Lower leg skin (tissue), 4 donors: ENCODE measurements at regions not wholly inside any gene's neighbourhood (a gene's known extent, or its start where the extent isn't known, plus 50 kb on each side); places are given as distances from the start of the nearest gene placed in this dataset.

Experiments
- DNase-seq, 2 donors: peaks; one replicate each; pipeline ENCODE4 v3.0.0-alpha.2; 2019; ENCODE audit warnings: low spot score in 2 of 2
- H3K4me3 ChIP-seq: fragments of 200-600 bp; sonication (generic); 2 replicates; pipeline ENCODE4 v1.5.1; 2017; ENCODE audit warnings: mild to moderate bottlenecking, low read depth; ENCODE audit not compliant: poor library complexity, severe bottlenecking
- CTCF ChIP-seq, 3 donors: fragments of 450-650 bp; IDR thresholded peaks; one replicate each; pipeline ENCODE4 v1.5.1; 2016; ENCODE audit warnings: antibody characterized with exemption in 3 of 3, mild to moderate bottlenecking in 3 of 3, moderate library complexity in 2 of 3
- POLR2A ChIP-seq, 2 donors: fragments of 450-650 bp; IDR thresholded peaks; one replicate each; pipeline ENCODE4 v1.6.1; 2016 to 2017; ENCODE audit warnings: antibody characterized with exemption in 2 of 2, mild to moderate bottlenecking in 1 of 2, moderate library complexity in 1 of 2
- WGBS, 2 donors: methylation state at CpG; one replicate each; pipeline ENCODE4 v1.1.5; 2018; 5-methylcytosine and 5-hydroxymethylcytosine counted together
- intact Hi-C: fragments of 100-400 bp; cut with DNase I; formaldehyde crosslinking; loops from one replicate; pipeline ENCODE4 v1.15.0; 2023; ENCODE audit warnings: low total_unique reads

GRCh38 chr3:73120710-73121109 is 59.3 kb downstream of the EBLN2 start:
- TF ChIP-seq POLR2A (IDR thresholded peaks at IDR 0.05) (no peak), CTCF (IDR thresholded peaks at IDR 0.05) (no peak)
- intact Hi-C loops = no loop called here
- no peak overlapping the region for H3K4me3 ChIP-seq
- no peak for DNase-seq
- 90 to 94% methylated on average over 1 of the region's 1 CpG for WGBS, 2 donors

- DNase-seq = no peak
- TF ChIP-seq POLR2A (IDR thresholded peaks at IDR 0.05) (no peak), CTCF (IDR thresholded peaks at IDR 0.05) (no peak)
- WGBS, 2 donors = 74 to 84% methylated on average over 2 of the region's 2 CpGs
- intact Hi-C loops = loop anchor here (1.0 kb wide), 1 partner anchor 10 kb away; no protein-coding TSS in a partner anchor
- H3K4me3 ChIP-seq = no peak overlapping the region
Observed at GRCh38 chr3:73121669-73122331, 60.3 kb downstream of the EBLN2 start.

- intact Hi-C loops = no loop called here
- H3K4me3 ChIP-seq = no peak overlapping the region
- 67 to 75% methylated on average over 1 of the region's 1 CpG for WGBS, 2 donors
- DNase-seq = no peak
- no peak for TF ChIP-seq POLR2A (IDR thresholded peaks at IDR 0.05)
- TF ChIP-seq CTCF (IDR thresholded peaks at IDR 0.05) = no peak
Observed at GRCh38 chr3:73134034-73134433, 72.6 kb downstream of the EBLN2 start.

DNA sequence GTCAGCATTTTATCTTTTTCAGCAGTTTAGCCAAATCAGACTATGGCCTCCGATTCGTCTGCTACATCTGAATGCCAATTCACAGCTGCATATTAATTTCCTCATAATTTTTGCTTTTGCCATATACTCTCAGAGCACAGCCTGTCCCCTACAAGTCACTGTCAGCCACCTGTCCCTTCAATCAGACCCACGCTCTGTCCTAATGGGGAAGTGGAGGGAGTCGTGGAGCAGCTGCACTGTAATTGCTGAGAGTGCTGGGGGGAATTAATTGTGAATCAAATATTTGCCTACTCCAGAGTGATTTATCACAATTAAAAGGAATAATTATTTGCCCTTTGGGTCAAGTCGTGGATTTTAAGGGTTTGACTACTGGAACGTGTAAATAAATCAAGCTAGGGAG is 75.5 kb downstream of the EBLN2 start:
- TF ChIP-seq CTCF (IDR thresholded peaks at IDR 0.05) = no peak
- no peak for TF ChIP-seq POLR2A (IDR thresholded peaks at IDR 0.05)
- no peak overlapping the region for H3K4me3 ChIP-seq
- intact Hi-C loops = no loop called here
- no peak for DNase-seq
- WGBS, 2 donors = 85 to 86% methylated on average over 6 of the region's 6 CpGs

DNA sequence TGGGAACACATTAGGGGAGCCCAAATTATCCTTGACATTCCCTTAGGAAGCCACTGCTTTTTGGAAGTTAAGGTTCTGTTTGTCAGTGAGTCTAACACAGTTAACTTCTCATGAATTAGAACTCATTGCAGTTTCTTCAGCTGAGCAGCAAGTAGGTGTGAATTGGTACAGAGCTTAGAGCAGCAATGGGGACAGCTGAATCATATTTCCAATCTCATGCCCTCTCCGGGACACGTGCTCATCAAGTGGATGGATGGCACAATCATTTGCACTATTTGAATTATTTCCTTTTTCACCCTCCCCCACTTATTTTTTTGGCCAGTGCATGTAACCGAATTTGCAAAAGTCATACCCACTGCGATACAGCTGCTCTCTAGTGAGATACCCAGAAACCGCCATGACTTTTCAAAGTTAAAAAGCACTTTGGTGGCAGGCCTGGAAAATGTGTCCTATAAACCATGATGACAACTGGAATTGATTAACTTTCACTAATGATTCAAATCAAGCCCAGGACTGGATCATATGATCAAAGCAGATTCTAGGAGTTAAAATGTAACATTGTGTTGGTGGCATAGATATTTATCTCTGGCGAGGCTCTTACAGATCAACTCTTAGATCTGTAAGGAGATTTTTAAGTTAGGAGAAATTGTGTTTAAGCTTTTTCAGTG is 76.4 kb downstream of the EBLN2 start:
- intact Hi-C loops = no loop called here
- TF ChIP-seq POLR2A (IDR thresholded peaks at IDR 0.05) (no peak), CTCF (IDR thresholded peaks at IDR 0.05) (no peak)
- WGBS, 2 donors = 90 to 92% methylated on average over 6 of the region's 6 CpGs
- no peak for DNase-seq
- no peak overlapping the region for H3K4me3 ChIP-seq
